Posterior cingulate gyrus (tissue), 11 donors: ENCODE measurements at regions not wholly inside any gene's neighbourhood (a gene's known extent, or its start where the extent isn't known, plus 50 kb on each side); places are given as distances from the start of the nearest gene placed in this dataset.
"Not testable (repeated sequence)": the region's sequence is repeated elsewhere in the genome, so short reads cannot be mapped to it uniquely, and the experiment has no call there.

Source experiments
- DNase-seq, 10 donors: peaks; one replicate each; pipeline versions ENCODE4 v3.0.0 to v3.0.0-alpha.2; 2020 to 2021; ENCODE audit warnings: mixed read lengths in 3 of 10
- intact Hi-C: fragments of 100-400 bp; cut with DNase I; formaldehyde crosslinking; loops from one replicate; pipeline ENCODE4 v1.15.1; 2023

DNA sequence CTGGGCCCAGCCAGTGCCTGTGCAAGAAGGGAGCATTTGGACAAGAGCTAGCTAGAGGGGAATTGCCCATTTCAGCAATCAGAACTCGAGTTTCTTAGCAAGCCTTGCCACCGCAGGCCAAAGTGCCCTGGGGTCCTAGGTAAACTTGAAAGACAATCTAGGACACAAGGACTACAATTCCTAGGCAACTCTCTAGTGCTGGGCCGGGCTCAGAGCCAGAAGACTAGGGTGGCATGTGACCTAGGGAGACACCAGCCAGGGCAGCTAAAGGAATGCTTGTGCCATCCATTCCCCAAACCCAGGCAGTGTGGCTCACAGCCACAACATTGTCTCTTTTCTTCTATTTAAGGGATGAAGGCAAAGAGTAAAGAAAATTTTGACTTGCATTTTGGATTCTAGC lies 205.0 kb downstream of the BMP4 start:
- no peak for DNase-seq
- intact Hi-C loops = no loop called here

DNA sequence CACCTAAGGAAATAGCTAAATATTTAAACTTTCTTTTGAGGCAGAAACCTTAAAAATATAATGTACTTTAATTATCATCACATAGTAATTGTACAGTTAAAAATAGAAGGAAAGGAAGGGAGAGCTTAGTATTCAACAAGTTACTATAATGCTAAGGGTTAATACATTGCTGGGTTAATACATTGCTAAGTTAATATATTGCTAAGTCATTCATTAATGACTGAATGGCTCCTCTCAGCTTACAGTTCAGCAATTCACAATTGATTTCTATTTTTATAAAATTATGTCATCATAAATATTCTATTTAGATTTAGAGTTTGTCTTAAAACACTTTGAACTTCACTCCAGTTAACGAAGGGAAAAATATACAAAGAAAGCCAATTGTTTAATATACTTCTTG lies 207.9 kb downstream of the BMP4 start:
- no peak for DNase-seq
- intact Hi-C loops = no loop called here

DNA sequence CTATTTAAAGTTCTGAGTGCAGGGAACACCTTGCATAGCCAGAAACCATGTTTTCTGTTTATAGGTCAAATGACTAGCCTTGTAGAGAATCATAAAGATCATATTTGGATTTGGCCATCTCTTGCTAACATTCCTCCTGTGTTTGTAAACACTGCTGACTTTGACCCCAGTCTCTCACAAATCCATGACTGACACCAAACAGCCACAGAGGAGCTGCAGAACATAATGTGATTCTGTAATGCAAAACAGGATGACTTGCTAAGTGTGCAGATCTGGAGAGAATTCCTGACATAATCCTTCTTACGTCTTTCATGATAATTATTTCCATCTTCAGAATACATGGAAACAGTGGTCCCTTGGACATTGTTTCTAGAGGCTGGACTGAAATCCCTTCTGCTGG lies 211.8 kb downstream of the BMP4 start:
- intact Hi-C loops = no loop called here
- DNase-seq = no peak

DNA sequence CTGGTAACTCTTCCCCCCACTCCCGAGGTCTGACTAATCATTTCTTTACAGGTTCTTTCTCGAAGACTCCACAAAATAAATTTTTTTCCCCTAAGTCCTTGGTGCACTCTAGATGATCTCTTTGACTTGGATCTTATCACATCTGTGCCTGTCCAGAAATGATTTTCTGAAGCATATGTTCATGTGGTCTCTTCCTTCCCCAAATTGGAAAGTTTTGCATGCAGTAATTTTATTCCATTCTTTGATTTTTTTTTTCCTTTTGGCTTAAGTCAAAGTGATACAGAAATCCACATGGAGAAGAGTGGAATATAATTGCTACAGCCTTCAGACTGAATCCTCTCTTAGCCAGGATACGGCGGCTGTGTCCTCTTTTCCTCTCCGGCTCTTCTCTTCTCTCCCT lies 213.3 kb downstream of the BMP4 start:
- intact Hi-C loops = no loop called here

DNA sequence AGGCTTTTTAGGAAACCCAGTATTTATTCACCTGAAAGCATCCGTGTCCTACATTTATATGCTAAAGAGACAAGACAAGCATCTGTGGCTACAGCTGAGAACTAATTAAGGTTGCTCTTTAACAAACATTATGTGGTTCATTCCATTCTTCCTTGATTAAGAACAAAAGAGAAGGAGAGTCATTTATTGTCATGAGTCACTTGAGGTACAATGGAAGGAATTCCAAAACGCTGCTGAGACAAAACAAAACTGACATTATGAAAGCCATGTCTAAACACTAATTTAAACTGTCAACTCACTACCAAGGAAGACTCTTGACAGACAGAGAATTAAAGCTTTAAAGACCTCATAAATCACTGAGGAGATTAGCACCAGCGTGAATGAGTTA lies 214.4 kb downstream of the BMP4 start:
- DNase-seq = no peak
- intact Hi-C loops = no loop called here

More for the DNA sequence above, 213.3 kb downstream of the BMP4 start:
- no peak for DNase-seq

DNA sequence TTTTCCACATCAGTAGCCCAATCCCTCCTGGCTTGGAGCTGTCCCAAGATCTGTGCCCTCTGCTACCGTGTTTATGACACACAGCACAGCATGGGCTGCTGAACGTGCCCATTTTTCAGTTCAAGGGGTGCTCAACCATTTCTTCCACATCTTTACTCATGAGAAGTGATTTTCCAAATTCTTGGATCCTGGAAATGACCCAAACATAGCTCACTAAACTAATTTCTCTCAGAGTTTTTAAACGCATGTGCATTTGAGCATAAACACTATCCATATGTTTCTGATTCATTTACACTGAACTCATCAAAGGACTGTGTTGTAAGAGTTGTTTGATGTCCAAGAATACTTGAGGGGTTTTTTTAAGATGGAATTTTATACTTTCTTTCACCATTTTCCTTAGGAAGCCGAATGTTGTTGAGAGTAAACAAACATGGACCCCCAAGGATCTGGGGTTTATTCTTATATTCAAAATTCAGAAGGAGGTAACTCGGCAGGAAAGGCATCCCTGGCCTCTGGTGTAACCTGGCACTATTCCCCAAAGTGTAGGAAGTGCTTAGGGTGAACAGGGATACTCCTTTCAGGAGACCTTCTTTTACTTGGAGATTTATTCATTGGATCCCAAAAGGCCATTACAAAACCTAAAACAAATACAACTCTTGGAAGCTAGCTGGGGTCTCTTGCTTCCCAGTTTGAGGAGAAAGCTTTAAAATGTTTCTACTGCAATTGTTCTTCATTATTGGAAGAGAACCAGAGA lies 215.0 kb downstream of the BMP4 start:
- intact Hi-C loops = no loop called here
- DNase-seq = no peak

DNA sequence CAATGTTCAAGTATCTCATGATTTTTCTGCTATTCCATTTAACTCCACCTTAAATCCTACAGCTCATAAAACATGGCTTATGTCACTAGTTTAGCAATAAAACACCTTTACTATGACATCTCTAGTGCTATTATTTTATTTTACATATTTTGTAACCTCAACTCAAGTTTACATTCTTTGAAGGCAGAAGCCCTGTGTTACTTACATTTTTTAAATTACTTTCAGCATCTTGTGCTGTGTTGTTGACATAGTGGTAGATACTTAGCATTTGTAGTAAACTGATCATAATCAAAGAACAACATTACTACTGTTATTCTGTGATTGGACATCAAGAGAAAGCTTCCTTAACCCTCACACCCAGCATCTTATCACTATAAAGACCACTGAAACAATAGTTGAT lies 216.1 kb downstream of the BMP4 start:
- intact Hi-C loops = no loop called here
- DNase-seq = no peak

DNA sequence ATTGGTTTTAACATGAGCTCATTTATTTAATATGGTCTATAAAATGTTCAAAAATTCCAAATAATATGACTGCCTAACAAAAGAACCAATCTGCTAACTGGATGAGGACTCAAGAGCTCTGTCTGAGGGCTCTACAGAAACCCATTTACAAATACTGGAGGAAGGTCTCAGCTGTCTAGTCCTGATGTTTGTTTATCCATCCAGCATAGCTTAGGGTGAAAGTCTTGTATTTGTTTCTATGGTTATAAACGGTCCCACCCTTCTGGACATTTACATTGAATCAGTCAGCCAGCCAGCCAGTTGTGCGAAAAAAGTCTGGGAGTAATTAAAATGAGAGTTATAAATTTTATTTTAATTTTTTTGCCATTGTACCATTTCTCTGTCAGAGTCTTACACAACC lies 220.7 kb downstream of the BMP4 start:
- intact Hi-C loops = no loop called here
- DNase-seq = no peak

DNA sequence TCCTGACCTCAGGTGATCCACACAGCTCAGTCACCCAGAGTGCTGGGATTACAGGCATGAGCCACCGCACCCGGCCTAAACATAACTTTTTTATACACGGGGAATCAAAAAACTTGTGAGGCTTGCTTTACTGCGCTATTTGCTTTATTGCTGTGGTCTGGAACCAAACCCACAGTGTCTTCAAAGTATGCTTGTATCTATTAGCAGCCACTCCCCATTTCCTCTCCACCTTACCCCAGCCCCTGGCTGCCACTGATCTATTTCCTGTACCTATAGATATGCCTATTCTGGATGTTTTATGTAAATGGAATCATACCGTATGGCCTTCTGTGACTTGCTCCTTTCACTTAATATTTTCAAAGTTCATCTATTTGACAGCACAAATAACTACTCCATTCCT lies 233.4 kb downstream of the BMP4 start:
- DNase-seq = no peak
- intact Hi-C loops = no loop called here

DNA sequence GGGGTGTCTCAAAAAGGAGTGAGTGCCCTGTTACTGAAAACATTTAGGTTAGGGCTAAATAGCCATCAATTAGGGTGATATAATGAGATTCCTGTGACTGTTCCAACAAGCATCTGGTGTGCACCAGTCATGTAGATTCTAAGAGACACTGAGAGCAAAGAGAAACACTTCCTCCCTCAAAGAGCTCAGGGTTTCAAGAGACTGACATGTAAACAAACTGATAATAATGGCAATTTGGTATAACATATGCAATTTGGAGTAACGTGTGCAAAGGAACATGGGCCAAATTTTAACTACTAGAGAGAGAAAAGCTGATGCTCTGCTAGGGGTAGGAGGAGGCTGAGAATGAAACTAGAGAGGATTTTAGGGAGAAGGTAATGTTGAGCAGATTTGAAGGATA lies 237.1 kb downstream of the BMP4 start:
- no peak for DNase-seq
- intact Hi-C loops = no loop called here

DNA sequence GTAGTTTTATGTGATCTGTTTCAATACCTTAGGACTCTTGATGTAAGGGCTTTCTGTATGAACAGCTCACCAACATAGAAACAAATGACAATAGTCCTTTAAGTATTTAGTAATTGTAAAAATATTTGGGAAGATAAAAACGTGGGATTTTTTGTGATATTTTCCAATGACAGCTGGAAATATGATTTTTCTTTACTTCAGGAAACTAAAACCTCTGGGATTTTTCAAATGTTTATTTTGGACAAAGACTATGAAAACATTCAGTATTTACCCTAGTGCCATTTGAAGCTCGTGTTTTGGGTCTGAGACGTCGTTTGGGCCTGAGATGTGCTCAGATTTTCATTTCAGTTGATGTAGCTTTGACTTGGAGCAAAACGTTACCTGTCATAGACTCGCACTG lies 240.0 kb downstream of the BMP4 start:
- intact Hi-C loops = no loop called here
- DNase-seq = no peak

DNA sequence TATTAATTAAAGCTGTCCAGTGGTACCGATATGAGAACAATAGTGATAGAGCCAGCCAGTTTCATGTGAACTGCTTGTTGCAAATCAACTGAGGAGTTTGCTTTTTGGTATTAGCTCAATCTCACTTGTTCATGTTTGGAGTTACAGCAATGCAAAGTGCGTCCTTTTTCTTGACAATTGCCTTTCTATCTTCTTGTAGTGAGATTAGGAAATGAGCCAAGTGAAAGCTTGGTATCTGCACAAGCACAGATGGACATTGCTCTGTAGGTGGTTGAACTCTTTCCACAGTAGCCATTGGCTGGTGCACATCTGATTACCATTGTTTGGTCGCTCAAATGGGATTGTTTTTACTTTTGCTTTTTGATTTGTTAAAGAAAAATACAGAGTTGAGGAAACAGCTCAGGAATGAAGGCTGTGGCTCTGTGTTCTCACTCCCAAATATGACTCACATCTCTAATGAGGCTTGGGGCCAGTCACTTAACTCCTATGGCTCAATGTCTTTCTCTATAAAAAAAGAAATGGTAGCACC lies 241.4 kb downstream of the BMP4 start:
- no peak for DNase-seq
- intact Hi-C loops = no loop called here

DNA sequence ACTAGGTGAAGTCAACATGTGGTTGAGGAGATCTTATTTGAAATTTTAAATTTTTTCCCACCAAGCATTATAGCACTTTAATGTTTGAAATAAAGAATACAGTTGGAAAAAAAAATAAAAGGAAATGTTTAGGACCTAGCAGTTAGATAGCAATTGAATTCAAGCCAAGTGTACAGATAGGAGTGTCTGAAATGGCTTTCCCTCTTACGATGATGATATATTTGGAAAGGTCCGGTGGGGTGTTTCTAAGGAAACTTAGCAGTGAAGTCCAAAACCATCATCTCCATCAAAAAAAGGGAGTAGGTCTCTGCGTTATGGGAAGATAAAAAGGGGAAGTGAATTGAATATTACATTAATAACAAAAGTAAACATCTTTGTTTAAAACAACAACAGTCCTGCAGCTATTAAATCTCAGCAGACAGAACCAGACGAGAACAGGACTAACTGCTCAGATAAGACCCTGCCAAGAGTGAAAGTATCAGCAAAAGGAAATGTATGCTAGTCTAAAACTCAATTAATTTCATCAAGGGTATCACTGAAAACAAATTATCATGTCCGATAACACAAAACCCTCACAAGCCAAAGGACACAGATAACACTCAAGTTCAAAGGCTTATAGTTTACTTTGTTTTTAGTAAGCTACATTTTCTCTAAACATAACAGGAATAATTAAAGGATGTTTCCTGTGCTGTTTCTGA lies 242.0 kb downstream of the BMP4 start:
- no peak for DNase-seq
- intact Hi-C loops = no loop called here

DNA sequence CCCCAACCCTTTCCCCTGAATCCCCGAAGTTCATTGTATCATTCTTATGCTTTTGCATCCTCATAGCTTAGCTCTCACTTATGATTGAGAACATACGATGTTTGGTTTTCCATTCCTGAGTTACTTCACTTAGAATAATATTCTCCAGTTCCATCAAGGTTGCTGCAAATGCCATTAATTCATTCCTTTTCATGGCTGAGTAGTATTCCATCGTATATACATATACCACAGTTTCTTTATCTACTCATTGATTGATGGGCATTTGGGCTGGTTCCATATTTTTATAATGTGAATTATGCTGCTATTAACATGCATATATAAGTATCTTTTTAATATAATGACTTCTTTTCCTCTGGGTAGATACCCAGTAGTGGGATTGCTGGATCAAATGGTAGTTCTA lies 243.7 kb downstream of the BMP4 start:
- DNase-seq, intact Hi-C loops: not testable (repeated sequence)

DNA sequence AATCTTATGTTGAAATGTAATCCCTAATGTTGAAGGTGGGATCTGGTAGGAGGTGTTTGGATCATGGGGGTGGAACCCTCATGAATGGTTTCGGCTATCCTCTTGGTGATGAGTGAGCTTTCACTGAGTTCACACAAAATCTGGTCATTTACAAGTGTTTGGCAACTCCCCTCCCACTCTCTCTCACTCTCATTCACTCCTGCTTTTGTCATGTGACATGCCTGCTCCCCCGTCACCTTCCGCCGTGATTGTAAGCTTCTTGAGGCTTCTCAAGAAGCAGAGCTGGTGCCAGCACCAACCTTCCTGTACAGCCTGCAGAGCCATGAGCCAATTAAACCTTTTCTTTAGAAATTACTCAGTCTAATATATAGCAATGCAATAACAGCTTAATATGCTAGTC lies 245.4 kb downstream of the BMP4 start:
- intact Hi-C loops = no loop called here
- no peak for DNase-seq

DNA sequence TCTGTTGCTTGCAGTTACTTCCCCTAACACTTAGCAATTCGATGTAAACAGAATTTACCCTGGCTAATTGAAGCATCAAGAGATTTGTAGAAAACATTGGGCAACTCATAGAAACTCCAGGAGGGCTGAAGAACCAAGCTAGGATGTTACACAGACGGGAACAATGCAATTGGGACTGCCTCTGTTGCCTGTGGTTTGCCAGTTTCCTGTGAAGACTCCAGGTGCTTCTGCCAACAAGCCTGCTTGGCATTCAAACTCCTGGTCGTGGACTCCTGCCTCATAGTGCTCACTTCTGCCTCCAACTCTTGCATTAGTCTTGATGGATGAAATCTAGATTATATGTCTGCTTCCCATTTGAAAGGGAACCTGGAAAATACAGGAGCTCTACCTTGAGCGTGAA lies 246.0 kb downstream of the BMP4 start:
- no peak for DNase-seq
- intact Hi-C loops = no loop called here

DNA sequence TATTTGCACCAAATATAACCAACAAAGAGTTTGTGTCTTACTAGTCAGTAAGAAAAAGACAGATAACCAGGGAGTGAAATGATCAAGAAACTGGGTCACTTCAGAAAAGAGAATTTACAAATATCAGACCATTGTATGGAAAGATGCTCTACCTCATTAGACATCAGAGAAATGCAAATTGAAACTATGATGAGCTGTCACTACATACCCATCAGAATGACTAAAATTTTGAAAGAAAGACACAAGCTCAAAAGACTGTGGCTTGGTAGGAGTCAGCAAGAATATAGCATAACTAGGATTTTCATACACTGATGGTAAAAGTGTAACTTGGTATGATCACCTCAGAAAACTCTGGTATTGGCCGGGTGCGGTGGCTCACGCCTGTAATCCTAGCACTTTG lies 247.2 kb downstream of the BMP4 start:
- intact Hi-C loops = no loop called here
- DNase-seq = no peak

DNA sequence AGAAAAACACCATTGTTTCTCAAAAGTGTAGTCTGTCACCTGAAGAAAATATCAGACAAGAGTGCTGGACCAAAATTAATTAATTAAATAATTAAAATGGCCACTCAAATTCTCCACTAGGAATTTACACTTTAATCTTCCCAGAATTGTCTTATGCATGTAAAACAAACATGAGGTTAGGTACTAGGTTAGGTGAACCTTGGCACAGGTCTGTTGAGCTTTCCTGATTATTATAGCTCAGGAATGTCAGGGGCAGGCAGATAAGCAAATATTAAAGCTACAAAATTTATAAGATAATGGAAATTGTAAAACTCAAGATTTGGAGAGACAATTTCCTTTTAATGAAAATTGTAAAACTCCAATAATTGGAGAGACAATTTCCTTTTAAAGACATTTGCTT lies 253.2 kb downstream of the BMP4 start:
- intact Hi-C loops = no loop called here
- DNase-seq = no peak

DNA sequence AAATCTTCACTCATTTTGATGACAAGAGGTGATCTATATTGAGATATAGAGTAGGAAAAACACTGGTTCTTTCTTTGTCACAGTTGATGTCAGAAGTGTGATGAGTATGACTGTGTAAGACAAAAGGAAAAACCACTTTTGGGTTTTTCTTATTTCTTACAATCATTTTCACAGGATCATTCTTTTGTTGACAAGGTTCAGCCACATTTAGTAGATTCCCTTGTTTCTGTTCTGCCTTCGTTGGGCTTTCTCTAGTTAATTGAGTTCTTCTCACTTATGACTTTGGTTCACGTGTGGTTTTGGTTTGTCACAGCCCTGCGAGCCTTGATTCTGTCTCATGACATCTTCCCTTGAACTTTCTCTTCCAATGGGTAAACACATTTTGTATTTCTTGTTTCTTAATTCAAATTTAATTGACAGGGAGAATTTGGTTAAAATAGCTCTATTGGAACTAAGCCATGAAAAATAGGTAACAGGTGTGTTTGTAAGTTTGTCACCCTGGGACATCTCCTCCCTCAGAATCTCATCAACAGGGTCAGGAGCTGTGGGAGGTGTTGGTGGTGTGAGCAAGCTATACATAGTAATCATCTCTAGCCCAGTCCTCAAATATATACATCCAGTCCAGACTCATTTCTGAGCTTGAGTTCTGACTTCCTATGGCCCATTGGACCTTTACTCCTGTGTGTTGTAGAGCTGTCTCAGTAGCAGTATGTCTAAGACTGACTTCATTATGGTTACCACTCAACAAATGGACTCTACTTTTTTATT lies 255.3 kb downstream of the BMP4 start:
- no peak for DNase-seq
- intact Hi-C loops = no loop called here

DNA sequence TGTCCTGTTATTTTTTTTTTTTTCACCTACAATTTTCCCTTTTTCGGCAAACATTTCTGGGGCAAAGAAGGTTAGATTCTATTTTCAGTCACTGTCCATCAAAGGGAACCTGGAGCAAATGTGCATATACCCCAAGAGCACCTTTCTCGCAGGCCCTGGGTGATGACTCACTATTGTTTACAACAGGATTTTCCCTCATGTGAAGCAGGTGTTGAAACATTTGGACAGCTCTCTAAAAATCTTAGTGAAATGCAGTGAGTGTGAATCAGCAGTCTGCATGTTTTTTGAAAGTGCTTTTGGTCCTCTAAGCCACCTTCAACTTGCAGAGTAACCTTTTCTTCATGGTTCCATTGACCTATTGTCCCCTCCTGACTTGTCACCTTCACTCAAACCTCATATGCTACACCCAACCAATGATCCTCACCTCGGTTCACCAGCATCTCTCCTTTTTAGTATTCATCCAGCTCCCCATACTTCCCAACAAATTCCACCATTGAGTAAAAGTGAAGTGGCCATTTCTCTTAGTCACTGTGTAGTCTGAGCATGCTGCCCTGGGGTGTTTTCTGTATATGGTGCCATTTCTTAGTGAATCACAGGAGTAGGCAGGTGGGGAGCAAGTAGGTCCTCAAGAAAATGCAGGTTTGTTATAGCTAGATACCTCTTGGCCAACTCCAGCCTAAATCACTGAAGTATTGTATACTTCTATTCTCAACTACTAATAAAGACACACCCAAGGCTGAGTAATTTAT lies 260.2 kb downstream of the BMP4 start:
- intact Hi-C loops = no loop called here
- DNase-seq = no peak

DNA sequence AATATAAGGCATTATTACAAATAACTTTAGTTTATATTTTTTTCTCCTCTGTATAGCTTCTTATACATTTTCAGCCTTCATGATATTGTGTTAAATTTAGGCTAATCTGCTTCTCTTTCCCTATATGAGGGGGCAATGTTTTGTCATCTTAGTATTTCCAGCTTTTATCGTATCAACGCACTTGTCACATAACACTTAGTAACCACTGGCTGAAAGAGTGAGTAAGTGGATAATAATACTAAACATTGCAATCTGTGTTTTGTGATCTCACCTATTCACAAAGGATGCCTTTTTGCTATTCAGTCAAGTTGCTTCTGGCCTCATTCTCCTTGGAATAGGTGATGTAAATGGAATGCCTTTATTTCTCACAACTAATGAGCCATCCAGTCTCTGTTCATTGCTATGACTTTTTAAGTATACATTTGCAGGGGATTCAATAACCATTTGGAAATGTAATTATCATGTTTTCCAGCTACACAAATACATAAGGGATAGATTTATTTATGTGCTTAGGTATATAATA lies 260.9 kb downstream of the BMP4 start:
- DNase-seq = no peak
- intact Hi-C loops = no loop called here
